DMS53 treated with DMSO at 0.1 percent for 48 hours (cell line): ENCODE measurements at regions not wholly inside any gene's neighbourhood (a gene's known extent, or its start where the extent isn't known, plus 50 kb on each side); places are given as distances from the start of the nearest gene placed in this dataset.

Experiments
- DNase-seq: peaks from one replicate; lab custom pipeline; 2025; ENCODE audit not compliant: unreplicated experiment; lab: John Stamatoyannopoulos, UW

DNA sequence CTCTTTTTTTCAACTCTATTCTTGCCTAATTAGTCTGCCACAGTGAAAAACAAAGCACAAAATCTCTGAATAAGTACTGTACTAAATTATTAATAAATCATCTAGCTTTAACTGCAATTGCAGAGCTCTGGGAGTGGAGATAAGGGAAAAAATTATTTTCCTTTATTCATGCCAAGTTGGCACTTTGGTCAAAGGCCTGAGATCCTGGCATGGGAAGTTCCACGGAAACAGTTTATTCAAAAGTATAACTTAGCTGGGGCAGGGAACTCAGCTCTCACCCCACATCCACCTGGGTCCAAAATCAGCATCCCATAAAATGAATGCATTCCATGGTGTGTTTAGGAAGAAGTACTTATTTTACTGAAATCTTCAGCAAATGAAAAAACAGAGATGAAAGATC, 185.2 kb upstream of the APCDD1 start:
- DNase-seq = no peak

- no peak for DNase-seq
Measured at GRCh38 chr18:10270151-10270571, 184.3 kb upstream of the APCDD1 start.

GRCh38 chr18:10271481-10271880, 183.0 kb upstream of the APCDD1 start:
- no peak for DNase-seq

- no peak for DNase-seq
Measured at GRCh38 chr18:10274301-10274700, 180.1 kb upstream of the APCDD1 start.

DNA sequence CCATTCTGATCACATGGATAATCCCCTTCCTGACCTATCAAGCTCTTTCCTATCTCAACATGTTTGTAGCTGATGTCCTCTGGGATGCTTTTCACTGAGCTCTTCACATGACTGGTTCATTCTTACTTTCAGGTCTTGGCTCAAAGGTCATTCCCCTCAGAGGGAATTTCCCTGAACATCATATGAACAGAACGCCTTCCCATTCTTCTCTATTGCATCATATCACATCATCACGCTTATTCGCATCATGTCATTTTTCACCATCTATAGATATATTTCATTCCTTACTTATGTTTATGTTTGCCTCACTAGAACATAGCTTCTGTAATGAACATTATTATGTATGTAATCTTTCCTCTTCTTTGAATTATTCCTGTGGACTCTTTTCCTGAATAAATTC, 178.9 kb upstream of the APCDD1 start:
- no peak for DNase-seq

DNA sequence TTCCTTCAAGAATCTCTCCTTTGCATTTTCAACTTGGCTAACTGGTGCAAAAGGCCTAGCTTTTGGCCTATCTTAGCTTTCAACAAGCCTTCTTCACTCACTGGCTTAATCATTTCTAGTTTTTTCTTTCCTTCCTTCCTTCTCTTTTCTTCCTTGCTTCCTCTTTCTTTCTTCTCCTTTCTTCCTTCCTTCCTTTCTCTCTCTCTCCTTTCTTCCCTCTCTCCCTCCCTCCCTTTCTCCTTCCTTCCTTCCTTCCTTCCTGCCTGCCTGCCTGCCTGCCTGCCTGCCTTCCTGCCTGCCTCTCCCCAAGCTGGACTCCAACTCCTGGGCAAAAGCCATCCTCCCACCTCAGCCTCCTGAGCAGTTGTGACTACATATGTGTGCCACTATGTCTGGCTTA, 176.2 kb upstream of the APCDD1 start:
- DNase-seq = no peak

DNA sequence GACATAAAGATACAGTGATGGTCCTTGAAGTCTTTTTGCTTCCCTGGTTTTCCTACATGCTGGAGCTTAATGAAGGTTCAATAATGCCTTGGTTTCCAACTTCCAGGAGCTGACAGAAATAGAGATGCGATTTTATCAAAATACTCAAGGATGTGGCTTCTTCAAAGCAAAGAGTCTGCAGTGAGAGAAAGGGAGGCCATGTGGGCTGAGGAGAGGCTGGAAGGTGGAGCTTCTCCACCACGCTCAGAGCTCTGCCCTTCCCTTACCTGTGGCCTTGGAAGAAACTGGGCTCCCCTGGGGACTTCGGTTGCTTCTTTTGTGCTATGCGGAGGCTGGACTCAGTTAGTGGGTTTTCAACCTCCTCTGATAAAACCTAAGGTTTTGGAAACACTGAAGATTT, 175.0 kb upstream of the APCDD1 start:
- no peak for DNase-seq

- no peak for DNase-seq
Measured at GRCh38 chr18:10279905-10280644, 174.4 kb upstream of the APCDD1 start.

- no peak for DNase-seq
Measured at GRCh38 chr18:10284540-10285282, 169.7 kb upstream of the APCDD1 start.

- no peak for DNase-seq
Measured at GRCh38 chr18:10285283-10285640, 169.2 kb upstream of the APCDD1 start.

DNA sequence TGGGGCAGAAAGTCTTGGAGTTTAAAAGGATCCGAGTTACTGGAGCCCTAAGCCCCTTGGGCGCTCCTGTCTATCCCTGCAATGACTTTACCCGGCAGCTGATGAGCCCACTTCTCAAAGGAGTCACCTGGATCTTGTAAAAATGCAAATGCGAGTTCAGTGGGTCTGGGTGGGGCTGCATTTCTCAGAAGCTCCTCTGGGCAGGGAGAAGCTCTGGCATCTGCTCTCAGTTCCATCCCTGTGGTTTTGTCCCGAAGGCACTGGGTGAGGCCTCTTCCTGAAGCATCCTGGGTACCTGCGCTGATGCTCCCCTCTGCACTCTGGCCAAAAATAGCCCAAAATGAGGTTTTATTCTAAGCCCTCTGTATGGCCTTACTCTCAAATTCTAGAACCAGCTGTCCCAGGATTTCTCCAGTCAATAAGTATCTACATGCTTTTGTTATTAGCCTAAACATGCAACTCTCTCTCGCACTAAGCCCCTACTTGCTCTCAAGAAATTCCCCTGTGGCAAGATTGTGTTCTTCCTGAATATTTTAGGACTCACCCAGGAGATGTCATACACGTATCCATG, 167.8 kb upstream of the APCDD1 start:
- no peak for DNase-seq

GRCh38 chr18:10289251-10289650, 165.2 kb upstream of the APCDD1 start:
- no peak for DNase-seq

DNA sequence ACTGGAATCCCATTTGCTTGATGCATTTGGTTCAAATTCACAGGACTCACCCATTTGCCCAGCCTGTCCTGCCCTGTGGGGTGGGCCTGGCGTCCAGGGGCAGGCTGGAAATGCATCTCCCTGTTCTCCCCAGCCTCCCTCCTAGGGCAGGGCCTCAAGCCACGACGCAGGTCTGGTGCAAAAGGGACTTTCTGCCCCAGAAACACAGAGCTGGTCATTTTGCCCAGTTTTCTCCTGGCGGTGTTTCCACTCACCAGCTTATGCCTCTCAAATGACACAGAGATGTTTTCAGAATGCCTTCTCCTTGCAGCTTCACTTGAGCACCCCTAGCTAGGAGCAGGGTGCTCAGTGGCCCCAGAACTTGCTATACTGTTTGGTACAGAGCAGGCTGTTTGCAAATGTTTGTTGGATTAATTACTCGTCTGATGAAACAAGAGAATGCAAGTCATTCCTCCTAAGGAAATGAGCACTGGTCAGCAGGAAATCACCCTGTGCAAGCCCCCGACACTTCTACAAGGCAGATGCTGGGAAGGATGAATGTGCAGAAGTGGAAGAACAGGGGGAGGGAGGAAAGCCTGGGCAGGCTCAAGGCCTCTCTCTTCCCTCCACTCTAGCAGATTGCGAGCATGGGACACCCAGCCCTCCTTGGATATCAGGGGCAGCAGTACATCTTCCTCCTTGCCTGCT, 164.3 kb upstream of the APCDD1 start:
- DNase-seq = no peak

DNA sequence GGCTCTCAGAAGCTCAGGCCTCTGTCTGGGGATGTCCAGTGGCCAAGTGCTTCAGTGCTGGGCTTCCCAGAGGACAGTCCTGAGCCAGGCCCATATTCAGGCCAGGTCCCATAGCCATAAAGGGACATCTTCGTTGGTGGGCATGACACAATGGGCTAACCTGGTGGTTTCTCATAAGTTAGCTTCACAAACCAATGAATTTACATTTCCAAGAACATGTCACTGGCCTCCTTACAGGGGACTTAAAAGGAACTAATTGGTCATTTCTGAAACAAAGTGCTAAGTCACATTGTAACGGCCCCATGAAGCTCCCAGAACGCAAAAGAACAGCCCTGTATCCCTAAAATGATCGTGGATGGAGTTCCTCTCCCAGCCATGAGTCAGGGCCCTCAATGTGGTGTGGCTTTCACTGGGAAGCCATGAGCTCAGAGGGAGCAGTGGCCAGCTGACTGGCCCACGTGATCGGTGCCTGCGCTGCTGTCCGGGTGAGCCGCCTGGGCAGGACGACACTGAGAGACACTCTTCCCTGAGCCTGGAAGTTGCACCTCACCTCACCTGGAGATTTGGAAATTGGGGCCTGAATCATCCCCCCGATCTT, 163.7 kb upstream of the APCDD1 start:
- no peak for DNase-seq

- no peak for DNase-seq
Measured at GRCh38 chr18:10291568-10291981, 162.9 kb upstream of the APCDD1 start.

- DNase-seq = no peak
Measured at GRCh38 chr18:10293966-10294365, 160.5 kb upstream of the APCDD1 start.

DNA sequence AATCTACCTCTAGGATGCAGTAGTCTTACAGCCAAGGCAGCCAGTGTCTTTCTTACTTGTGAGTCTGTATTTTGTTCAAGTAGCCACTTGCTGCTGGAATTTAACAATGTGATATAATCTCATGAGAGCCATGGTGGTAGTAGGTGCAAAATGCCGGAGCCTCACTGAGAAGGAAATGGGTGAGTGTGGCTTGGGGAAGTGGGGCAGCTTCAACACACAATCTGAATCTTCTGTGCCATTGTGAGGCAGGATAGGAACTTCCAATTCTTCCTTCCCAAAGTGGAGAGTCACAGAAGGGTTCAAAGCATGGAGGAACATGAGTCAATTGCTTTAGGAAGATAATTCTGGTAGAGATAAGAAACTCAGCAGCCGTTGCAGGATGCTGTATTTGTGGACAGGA, 158.7 kb upstream of the APCDD1 start:
- DNase-seq = no peak

DNA sequence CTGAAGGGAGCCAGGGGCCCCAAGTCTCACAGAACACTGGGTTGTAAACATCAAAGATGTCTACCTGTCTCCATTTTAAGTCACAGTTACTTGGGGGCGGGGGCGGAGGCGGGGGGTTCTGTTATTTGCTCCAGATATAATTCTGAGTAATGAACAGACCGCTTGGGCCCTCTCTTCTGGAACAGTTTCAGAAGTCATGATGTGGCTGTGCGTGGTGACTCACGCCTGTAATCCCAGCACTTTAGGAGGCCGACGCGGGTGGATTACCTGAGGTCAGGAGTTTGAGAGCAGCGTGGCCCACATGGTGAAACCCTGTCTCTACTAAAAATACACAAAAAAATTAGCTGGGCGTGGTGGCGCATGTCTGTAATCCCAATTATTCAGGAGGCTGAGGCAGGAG, 157.9 kb upstream of the APCDD1 start:
- no peak for DNase-seq

- DNase-seq = no peak
Measured at GRCh38 chr18:10297086-10297485, 157.3 kb upstream of the APCDD1 start.

DNA sequence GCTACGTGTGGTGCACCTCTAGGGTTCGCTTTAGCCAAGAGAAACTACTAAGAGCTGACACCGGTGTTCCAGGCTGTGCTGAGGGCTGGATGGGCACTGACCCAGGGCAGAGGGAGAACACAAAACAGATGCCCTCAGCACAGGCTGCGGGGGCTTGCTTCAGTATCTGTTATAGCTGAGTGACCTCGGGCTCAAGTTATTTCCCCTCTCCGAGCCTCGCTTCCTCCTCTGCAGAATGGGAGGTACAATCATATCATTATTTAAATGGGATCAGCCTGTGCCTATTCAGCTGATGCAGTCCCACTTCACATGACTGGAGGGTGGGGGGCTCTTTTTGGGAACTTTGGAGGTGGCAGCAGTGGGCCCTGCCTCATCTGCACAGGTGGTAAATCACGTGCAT, 156.1 kb upstream of the APCDD1 start:
- DNase-seq = no peak

DNA sequence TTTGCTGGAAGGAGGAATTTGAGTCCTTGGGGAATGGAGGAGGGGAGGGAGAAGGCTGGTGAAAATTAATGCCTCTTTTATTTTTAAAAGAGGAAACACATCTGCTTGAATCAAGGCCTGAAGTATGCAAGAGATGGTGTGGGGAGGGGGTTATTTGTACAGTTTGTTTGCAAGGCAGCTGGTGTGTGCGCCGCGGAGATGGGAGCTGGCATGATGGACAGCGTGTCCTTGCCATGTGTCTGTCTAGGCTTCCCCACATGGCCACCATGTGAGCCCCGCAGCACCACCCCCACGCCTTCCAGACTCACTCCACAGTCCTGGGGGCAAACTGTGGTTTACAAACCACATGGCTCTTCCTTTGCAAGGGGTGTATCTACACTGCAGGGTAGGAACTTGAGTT, 154.8 kb upstream of the APCDD1 start:
- DNase-seq = no peak
